ENCODE measurements at regions not wholly inside any gene's neighbourhood (a gene's known extent, or its start where the extent isn't known, plus 50 kb on each side); places are given as distances from the start of the nearest gene placed in this dataset.

DNA sequence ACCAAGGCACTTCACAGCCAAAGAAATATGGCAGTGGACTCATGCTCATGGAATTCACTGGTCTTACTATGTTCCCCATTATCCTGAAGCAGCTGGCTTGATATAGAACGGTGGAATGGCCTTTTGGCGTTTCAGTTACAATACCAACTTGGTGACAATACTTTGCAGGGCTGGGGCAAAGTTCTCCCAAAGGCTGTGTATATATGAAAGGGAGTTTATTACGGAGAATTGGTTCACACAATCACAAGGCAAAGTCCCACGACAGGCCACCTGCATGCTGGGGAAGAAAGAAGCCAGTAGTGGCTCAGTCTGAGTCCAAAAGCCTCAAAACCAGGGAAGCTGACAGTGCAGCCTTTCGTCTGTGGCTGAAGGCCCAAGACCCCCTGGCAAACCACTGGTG is 50.8 kb upstream of the SMARCAD1 start:
- Histone ChIP-seq H3K4me1 (ENCODE audit: control insufficient read depth, low read depth, low read length) (no peaks in the 10 kb centered on the region), H3K27me3 (ENCODE audit: control insufficient read depth, insufficient read depth, low read length) (no peaks in the 10 kb centered on the region), H3K9me3 (ENCODE audit: control insufficient read depth, low read depth, low read length) (no peaks in the 10 kb centered on the region), H3K36me3 (ENCODE audit: control insufficient read depth, low read depth, low read length) (no peaks in the 10 kb centered on the region), H3K27ac (ENCODE audit: low read length) (no peak overlapping the region), H3K9ac (ENCODE audit: low read length) (no peak overlapping the region), H3K4me3 (ENCODE audit: low read length) (no peak overlapping the region)

Measured in iPS-18a (cell line).